Smooth muscle cell (in vitro differentiated cells): ENCODE measurements at regions not wholly inside any gene's neighbourhood (a gene's known extent, or its start where the extent isn't known, plus 50 kb on each side); places are given as distances from the start of the nearest gene placed in this dataset.

Experiments used
- DNase-seq: peaks from one replicate; lab custom pipeline; 2025; ENCODE audit not compliant: unreplicated experiment; lab: John Stamatoyannopoulos, UW
- H2AFZ ChIP-seq: fragments of 200-600 bp; sonication (generic); 2 replicates; pipeline ENCODE4 v1.6.0; 2016; ENCODE audit warnings: antibody characterized with exemption, low read depth, mild to moderate bottlenecking
- H3F3A ChIP-seq: fragments of 200-600 bp; sonication (generic); 2 replicates; pipeline ENCODE4 v1.6.0; 2017; ENCODE audit warnings: antibody characterized with exemption, low read depth
- H3K27ac ChIP-seq: fragments of 200-600 bp; sonication (generic); 2 replicates; pipeline ENCODE4 v1.5.1; 2016; ENCODE audit warnings: low read depth, mild to moderate bottlenecking
- H3K27me3 ChIP-seq: fragments of 200-600 bp; sonication (generic); 2 replicates; pipeline ENCODE4 v1.6.1; 2016; ENCODE audit warnings: low read depth, mild to moderate bottlenecking
- H3K36me3 ChIP-seq: fragments of 200-600 bp; sonication (generic); 2 replicates; pipeline ENCODE4 v1.5.1; 2016; ENCODE audit warnings: low read depth
- H3K4me1 ChIP-seq: fragments of 200-600 bp; sonication (generic); 2 replicates; pipeline ENCODE4 v1.5.1; 2016; ENCODE audit warnings: low read depth
- H3K4me2 ChIP-seq: fragments of 200-600 bp; sonication (generic); 2 replicates; pipeline ENCODE4 v1.6.0; 2016; ENCODE audit warnings: mild to moderate bottlenecking
- H3K4me3 ChIP-seq: fragments of 200-600 bp; sonication (generic); 2 replicates; pipeline ENCODE4 v1.5.1; 2016; ENCODE audit warnings: mild to moderate bottlenecking
- H3K79me2 ChIP-seq: fragments of 200-600 bp; sonication (generic); 2 replicates; pipeline ENCODE4 v1.6.0; 2016; ENCODE audit warnings: low read depth, mild to moderate bottlenecking
- H3K9ac ChIP-seq: fragments of 200-600 bp; sonication (generic); 2 replicates; pipeline ENCODE4 v1.6.0; 2016; ENCODE audit warnings: low read depth
- H3K9me3 ChIP-seq: fragments of 200-600 bp; sonication (generic); replicated peaks from 2 replicates; pipeline ENCODE4 v1.5.1; 2016; ENCODE audit warnings: low read depth
- H4K20me1 ChIP-seq: fragments of 200-600 bp; sonication (generic); 2 replicates; pipeline ENCODE4 v1.6.0; 2016; ENCODE audit warnings: low read depth
- WGBS: methylation state at CpG from one replicate; pipeline ENCODE4 v1.1.7; 2016; ENCODE audit warnings: low lambda C conversion rate; 5-methylcytosine and 5-hydroxymethylcytosine counted together
- TF ChIP-seq, protein P1 (sequence below): fragments of 200-600 bp; sonication (generic); IDR thresholded peaks from 2 replicates; pipeline ENCODE4 v1.5.1; 2017; ENCODE audit warnings: borderline replicate concordance, mild to moderate bottlenecking, antibody characterized with exemption; ENCODE audit not compliant: insufficient read depth, poor library complexity, severe bottlenecking

DNA sequence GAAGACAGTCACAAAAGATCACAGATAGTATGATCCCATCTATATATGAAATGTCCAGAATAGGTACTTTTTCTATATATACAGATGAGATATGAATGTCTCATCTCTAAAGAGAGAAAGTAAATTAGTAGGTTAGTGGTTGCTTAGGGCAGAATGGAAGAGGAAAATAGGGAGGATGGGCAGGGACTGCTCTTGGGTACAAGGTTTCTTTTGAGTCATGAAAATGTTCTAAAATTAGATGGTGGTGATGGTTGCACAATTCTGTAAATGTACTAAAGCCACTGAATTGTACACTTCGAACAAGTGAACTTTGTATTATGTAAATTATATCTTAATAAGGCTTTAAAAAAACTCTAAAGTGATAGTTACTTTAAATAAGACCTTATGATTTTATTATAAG is 59.6 kb upstream of the GRAMD2B start:
- TF ChIP-seq, protein P1, sequence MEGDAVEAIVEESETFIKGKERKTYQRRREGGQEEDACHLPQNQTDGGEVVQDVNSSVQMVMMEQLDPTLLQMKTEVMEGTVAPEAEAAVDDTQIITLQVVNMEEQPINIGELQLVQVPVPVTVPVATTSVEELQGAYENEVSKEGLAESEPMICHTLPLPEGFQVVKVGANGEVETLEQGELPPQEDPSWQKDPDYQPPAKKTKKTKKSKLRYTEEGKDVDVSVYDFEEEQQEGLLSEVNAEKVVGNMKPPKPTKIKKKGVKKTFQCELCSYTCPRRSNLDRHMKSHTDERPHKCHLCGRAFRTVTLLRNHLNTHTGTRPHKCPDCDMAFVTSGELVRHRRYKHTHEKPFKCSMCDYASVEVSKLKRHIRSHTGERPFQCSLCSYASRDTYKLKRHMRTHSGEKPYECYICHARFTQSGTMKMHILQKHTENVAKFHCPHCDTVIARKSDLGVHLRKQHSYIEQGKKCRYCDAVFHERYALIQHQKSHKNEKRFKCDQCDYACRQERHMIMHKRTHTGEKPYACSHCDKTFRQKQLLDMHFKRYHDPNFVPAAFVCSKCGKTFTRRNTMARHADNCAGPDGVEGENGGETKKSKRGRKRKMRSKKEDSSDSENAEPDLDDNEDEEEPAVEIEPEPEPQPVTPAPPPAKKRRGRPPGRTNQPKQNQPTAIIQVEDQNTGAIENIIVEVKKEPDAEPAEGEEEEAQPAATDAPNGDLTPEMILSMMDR: no peak
- Histone ChIP-seq H3K27ac (no peak overlapping the region), H3K79me2 (no peaks in the 10 kb centered on the region), H3K4me1 (peaks cover 11% of the 10 kb centered on the region), H3F3A (no peaks in the 10 kb centered on the region), H2AFZ (no peak overlapping the region), H3K4me3 (no peak overlapping the region), H3K9me3 (no peaks in the 10 kb centered on the region), H3K9ac (no peak overlapping the region), H3K27me3 (no peaks in the 10 kb centered on the region), H3K4me2 (no peak overlapping the region), H3K36me3 (no peaks in the 10 kb centered on the region), H4K20me1 (no peaks in the 10 kb centered on the region)
- no peak for DNase-seq
- 68% methylated on average over 1 of the region's 1 CpG for WGBS

DNA sequence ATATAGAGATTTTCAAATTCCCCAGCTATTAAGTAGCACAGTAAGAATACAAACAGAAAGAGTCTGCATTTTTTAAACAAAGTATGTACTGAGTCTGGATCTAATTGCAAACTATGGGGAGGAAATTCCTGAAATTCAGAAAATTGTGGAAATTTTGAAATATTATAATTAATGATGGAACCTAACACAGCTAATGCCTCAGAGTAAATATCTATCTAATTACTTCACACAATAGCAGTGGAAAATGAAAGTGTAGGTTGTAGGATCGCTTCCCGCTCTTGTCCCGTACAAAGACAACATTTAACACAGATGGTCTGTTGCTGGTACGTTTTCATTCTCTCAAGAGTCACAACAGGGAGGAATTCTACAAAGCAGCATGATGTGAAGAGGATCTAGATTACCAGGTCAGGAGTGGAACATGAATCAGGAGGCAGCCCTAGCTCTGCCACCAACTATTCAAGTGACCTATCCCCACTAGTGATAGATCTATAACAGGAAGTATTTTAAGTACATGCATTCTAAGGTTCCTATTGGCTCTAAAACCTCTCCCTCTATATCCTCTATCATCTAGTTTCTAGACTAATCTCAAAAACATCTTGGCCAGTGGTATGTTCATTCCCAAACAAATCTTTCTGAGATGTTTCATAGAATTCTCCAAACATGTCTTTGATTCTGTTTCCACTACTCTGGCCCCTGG is 58.9 kb upstream of the GRAMD2B start:
- TF ChIP-seq, protein P1: no peak
- Histone ChIP-seq H2AFZ (peak overlapping the region; percentile 14), H3K27ac (no peak overlapping the region), H3K4me1 (peaks cover 17% of the 10 kb centered on the region), H3K4me2 (no peak overlapping the region), H3K9me3 (no peaks in the 10 kb centered on the region), H3K79me2 (no peaks in the 10 kb centered on the region), H3F3A (no peaks in the 10 kb centered on the region), H4K20me1 (no peaks in the 10 kb centered on the region), H3K27me3 (no peaks in the 10 kb centered on the region), H3K4me3 (no peak overlapping the region), H3K36me3 (no peaks in the 10 kb centered on the region), H3K9ac (no peak overlapping the region)
- DNase-seq: no peak
- WGBS: 94% methylated on average over 4 of the region's 4 CpGs

DNA sequence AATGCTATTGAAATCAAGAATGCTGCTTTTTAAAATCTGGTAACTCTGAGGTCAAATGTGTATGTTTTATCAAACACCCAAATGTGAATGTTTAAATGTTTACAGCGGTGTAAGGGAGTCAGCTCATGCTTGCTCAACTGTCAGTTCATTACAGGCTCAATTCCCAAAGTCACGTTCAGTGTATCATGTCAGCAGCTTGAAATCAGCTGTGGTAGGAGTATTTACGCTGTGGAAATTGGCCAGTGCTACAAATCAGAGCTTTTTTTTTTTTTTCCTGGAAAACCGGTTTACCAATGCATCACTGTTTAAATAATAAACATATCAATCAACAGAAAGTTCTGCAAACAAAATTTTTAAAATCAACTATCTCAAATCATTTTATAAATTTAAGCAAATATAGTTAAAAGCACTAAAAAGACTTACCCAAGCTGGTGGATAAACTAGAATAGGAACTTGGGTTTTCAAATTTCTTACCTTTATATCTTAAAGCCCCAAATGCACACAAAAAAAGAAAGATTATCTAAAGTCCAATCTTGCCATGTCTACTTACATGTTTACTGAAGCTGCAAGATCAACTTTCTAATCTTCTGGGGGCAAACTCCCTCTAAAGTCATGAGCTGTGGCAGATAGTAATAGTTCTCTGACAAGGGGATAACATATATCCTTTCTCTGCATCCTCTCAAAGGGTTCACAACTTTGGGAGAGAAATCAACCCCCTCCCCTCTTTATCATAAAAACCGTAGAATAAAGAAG is 57.6 kb upstream of the GRAMD2B start:
- Histone ChIP-seq H2AFZ (no peak overlapping the region), H3K4me1 (peaks cover 30% of the 10 kb centered on the region), H3K79me2 (no peaks in the 10 kb centered on the region), H3K9ac (no peak overlapping the region), H3K27me3 (no peaks in the 10 kb centered on the region), H3K36me3 (no peaks in the 10 kb centered on the region), H4K20me1 (no peaks in the 10 kb centered on the region), H3K4me3 (no peak overlapping the region), H3F3A (peaks cover 2% of the 10 kb centered on the region), H3K4me2 (no peak overlapping the region), H3K27ac (no peak overlapping the region), H3K9me3 (no peaks in the 10 kb centered on the region)
- DNase-seq: no peak
- TF ChIP-seq, protein P1: no peak
- 49% methylated on average over 5 of the region's 5 CpGs for WGBS
